ENCODE measurements at regions not wholly inside any gene's neighbourhood (a gene's known extent, or its start where the extent isn't known, plus 50 kb on each side); places are given as distances from the start of the nearest gene placed in this dataset.

- H3K4me1 ChIP-seq (ENCODE audit: control insufficient read depth, insufficient read depth, low read length, unreplicated experiment) = peaks cover 53% of the 10 kb centered on the region
- no peaks in the 10 kb centered on the region for H3K27me3 ChIP-seq (ENCODE audit: insufficient read depth, low read length)
- H3K27ac ChIP-seq (ENCODE audit: low read depth, low read length) = peak overlapping the region; percentile 29
- peaks cover 22% of the 10 kb centered on the region; the same call in 1 of the 2 replicates for H3K36me3 ChIP-seq (ENCODE audit: insufficient read depth, low read length)
- H2AFZ ChIP-seq (ENCODE audit: low read length, unreplicated experiment) = no peak overlapping the region
- H3K79me2 ChIP-seq (ENCODE audit: control insufficient read depth, insufficient read depth, low read length, unreplicated experiment) = peaks cover 81% of the 10 kb centered on the region
- peak overlapping the region; percentile 91 for H3K4me3 ChIP-seq (ENCODE audit: low read depth, low read length)
Measured at GRCh38 chr9:94169968-94170367, 85.7 kb downstream of the PTPDC1 start.

- Histone ChIP-seq H3K79me2 (ENCODE audit: control insufficient read depth, insufficient read depth, low read length, unreplicated experiment) (peaks cover 98% of the 10 kb centered on the region), H3K4me3 (ENCODE audit: low read depth, low read length) (peak overlapping the region; percentile 26), H3K27me3 (ENCODE audit: insufficient read depth, low read length) (no peaks in the 10 kb centered on the region), H3K27ac (ENCODE audit: low read depth, low read length) (peak overlapping the region; percentile 51; the same call in 1 of the 2 replicates), H3K4me1 (ENCODE audit: control insufficient read depth, insufficient read depth, low read length, unreplicated experiment) (peaks cover 75% of the 10 kb centered on the region), H3K36me3 (ENCODE audit: insufficient read depth, low read length) (peaks cover 47% of the 10 kb centered on the region), H2AFZ (ENCODE audit: low read length, unreplicated experiment) (no peak overlapping the region)
Measured at GRCh38 chr9:94173632-94174031, 85.5 kb upstream of the ZNF169 start.

GRCh38 chr9:94174164-94174563 is 84.9 kb upstream of the ZNF169 start:
- Histone ChIP-seq H3K4me3 (ENCODE audit: low read depth, low read length) (peak overlapping the region; percentile 4; the same call in 1 of the 2 replicates), H3K27ac (ENCODE audit: low read depth, low read length) (peak overlapping the region; percentile 51), H3K27me3 (ENCODE audit: insufficient read depth, low read length) (no peaks in the 10 kb centered on the region), H3K79me2 (ENCODE audit: control insufficient read depth, insufficient read depth, low read length, unreplicated experiment) (peaks cover 98% of the 10 kb centered on the region), H2AFZ (ENCODE audit: low read length, unreplicated experiment) (no peak overlapping the region), H3K4me1 (ENCODE audit: control insufficient read depth, insufficient read depth, low read length, unreplicated experiment) (peaks cover 74% of the 10 kb centered on the region), H3K36me3 (ENCODE audit: insufficient read depth, low read length) (peaks cover 52% of the 10 kb centered on the region)

- H3K27ac ChIP-seq (ENCODE audit: low read depth, low read length) = peak overlapping the region; percentile 51
- H3K36me3 ChIP-seq (ENCODE audit: insufficient read depth, low read length) = peaks cover 54% of the 10 kb centered on the region
- no peaks in the 10 kb centered on the region for H3K27me3 ChIP-seq (ENCODE audit: insufficient read depth, low read length)
- peak overlapping the region; percentile 43 for H3K4me3 ChIP-seq (ENCODE audit: low read depth, low read length)
- H2AFZ ChIP-seq (ENCODE audit: low read length, unreplicated experiment) = no peak overlapping the region
- H3K79me2 ChIP-seq (ENCODE audit: control insufficient read depth, insufficient read depth, low read length, unreplicated experiment) = peaks cover 91% of the 10 kb centered on the region
- peaks cover 60% of the 10 kb centered on the region for H3K4me1 ChIP-seq (ENCODE audit: control insufficient read depth, insufficient read depth, low read length, unreplicated experiment)
Measured at GRCh38 chr9:94175669-94176068, 83.4 kb upstream of the ZNF169 start.

GRCh38 chr9:94176608-94177007 is 82.5 kb upstream of the ZNF169 start:
- peak overlapping the region; percentile 51 for H3K27ac ChIP-seq (ENCODE audit: low read depth, low read length)
- no peaks in the 10 kb centered on the region for H3K27me3 ChIP-seq (ENCODE audit: insufficient read depth, low read length)
- H3K36me3 ChIP-seq (ENCODE audit: insufficient read depth, low read length) = peaks cover 50% of the 10 kb centered on the region
- H3K4me1 ChIP-seq (ENCODE audit: control insufficient read depth, insufficient read depth, low read length, unreplicated experiment) = peaks cover 55% of the 10 kb centered on the region
- no peak overlapping the region for H2AFZ ChIP-seq (ENCODE audit: low read length, unreplicated experiment)
- peaks cover 82% of the 10 kb centered on the region for H3K79me2 ChIP-seq (ENCODE audit: control insufficient read depth, insufficient read depth, low read length, unreplicated experiment)
- no peak overlapping the region for H3K4me3 ChIP-seq (ENCODE audit: low read depth, low read length)

GRCh38 chr9:94178927-94179326 is 80.2 kb upstream of the ZNF169 start:
- H3K4me1 ChIP-seq (ENCODE audit: control insufficient read depth, insufficient read depth, low read length, unreplicated experiment) = peaks cover 35% of the 10 kb centered on the region
- H3K36me3 ChIP-seq (ENCODE audit: insufficient read depth, low read length) = peaks cover 40% of the 10 kb centered on the region
- no peaks in the 10 kb centered on the region for H3K27me3 ChIP-seq (ENCODE audit: insufficient read depth, low read length)
- no peak overlapping the region for H3K27ac ChIP-seq (ENCODE audit: low read depth, low read length)
- no peak overlapping the region for H3K4me3 ChIP-seq (ENCODE audit: low read depth, low read length)
- H3K79me2 ChIP-seq (ENCODE audit: control insufficient read depth, insufficient read depth, low read length, unreplicated experiment) = peaks cover 63% of the 10 kb centered on the region
- H2AFZ ChIP-seq (ENCODE audit: low read length, unreplicated experiment) = no peak overlapping the region

GRCh38 chr9:94181408-94182181 is 77.5 kb upstream of the ZNF169 start:
- H3K36me3 ChIP-seq (ENCODE audit: insufficient read depth, low read length) = peaks cover 34% of the 10 kb centered on the region
- H3K4me3 ChIP-seq (ENCODE audit: low read depth, low read length) = no peak overlapping the region
- H3K27ac ChIP-seq (ENCODE audit: low read depth, low read length) = no peak overlapping the region
- no peaks in the 10 kb centered on the region for H3K27me3 ChIP-seq (ENCODE audit: insufficient read depth, low read length)
- no peak overlapping the region for H2AFZ ChIP-seq (ENCODE audit: low read length, unreplicated experiment)
- peaks cover 37% of the 10 kb centered on the region for H3K79me2 ChIP-seq (ENCODE audit: control insufficient read depth, insufficient read depth, low read length, unreplicated experiment)
- peaks cover 8% of the 10 kb centered on the region for H3K4me1 ChIP-seq (ENCODE audit: control insufficient read depth, insufficient read depth, low read length, unreplicated experiment)

- Histone ChIP-seq H3K27ac (ENCODE audit: low read depth, low read length) (no peak overlapping the region), H3K4me3 (ENCODE audit: low read depth, low read length) (no peak overlapping the region), H2AFZ (ENCODE audit: low read length, unreplicated experiment) (no peak overlapping the region), H3K36me3 (ENCODE audit: insufficient read depth, low read length) (peaks cover 33% of the 10 kb centered on the region), H3K4me1 (ENCODE audit: control insufficient read depth, insufficient read depth, low read length, unreplicated experiment) (no peaks in the 10 kb centered on the region), H3K27me3 (ENCODE audit: insufficient read depth, low read length) (no peaks in the 10 kb centered on the region), H3K79me2 (ENCODE audit: control insufficient read depth, insufficient read depth, low read length, unreplicated experiment) (peaks cover 27% of the 10 kb centered on the region)
Measured at GRCh38 chr9:94182532-94182931, 76.6 kb upstream of the ZNF169 start.

GRCh38 chr9:94183240-94183999 is 75.7 kb upstream of the ZNF169 start:
- no peak overlapping the region for H3K27ac ChIP-seq (ENCODE audit: low read depth, low read length)
- H3K27me3 ChIP-seq (ENCODE audit: insufficient read depth, low read length) = no peaks in the 10 kb centered on the region
- no peaks in the 10 kb centered on the region for H3K4me1 ChIP-seq (ENCODE audit: control insufficient read depth, insufficient read depth, low read length, unreplicated experiment)
- peaks cover 29% of the 10 kb centered on the region for H3K36me3 ChIP-seq (ENCODE audit: insufficient read depth, low read length)
- no peak overlapping the region for H3K4me3 ChIP-seq (ENCODE audit: low read depth, low read length)
- no peak overlapping the region for H2AFZ ChIP-seq (ENCODE audit: low read length, unreplicated experiment)
- H3K79me2 ChIP-seq (ENCODE audit: control insufficient read depth, insufficient read depth, low read length, unreplicated experiment) = peaks cover 20% of the 10 kb centered on the region

- H3K36me3 ChIP-seq (ENCODE audit: insufficient read depth, low read length) = peaks cover 40% of the 10 kb centered on the region
- no peaks in the 10 kb centered on the region for H3K4me1 ChIP-seq (ENCODE audit: control insufficient read depth, insufficient read depth, low read length, unreplicated experiment)
- H2AFZ ChIP-seq (ENCODE audit: low read length, unreplicated experiment) = no peak overlapping the region
- no peak overlapping the region for H3K4me3 ChIP-seq (ENCODE audit: low read depth, low read length)
- no peak overlapping the region for H3K27ac ChIP-seq (ENCODE audit: low read depth, low read length)
- no peaks in the 10 kb centered on the region for H3K27me3 ChIP-seq (ENCODE audit: insufficient read depth, low read length)
- no peaks in the 10 kb centered on the region for H3K79me2 ChIP-seq (ENCODE audit: control insufficient read depth, insufficient read depth, low read length, unreplicated experiment)
Measured at GRCh38 chr9:94188246-94188645, 70.9 kb upstream of the ZNF169 start.

Measured in ACC112 (cell line).